Neural crest cell (in vitro differentiated cells): ENCODE measurements at regions not wholly inside any gene's neighbourhood (a gene's known extent, or its start where the extent isn't known, plus 50 kb on each side); places are given as distances from the start of the nearest gene placed in this dataset.

Experiments used
- DNase-seq: peaks from one replicate; pipeline ENCODE4 v3.0.0; 2021; ENCODE audit warnings: low read depth, mixed read lengths, low spot score
- H3K27ac Mint-ChIP-seq: one replicate; pipeline ENCODE4 v1.8.0; 2021; ENCODE audit warnings: mild to moderate bottlenecking, mixed read lengths; ENCODE audit not compliant: unreplicated experiment
- H3K27me3 Mint-ChIP-seq: 2 replicates; pipeline ENCODE4 v1.8.0; 2021; ENCODE audit warnings: low read depth, mild to moderate bottlenecking, mixed read lengths
- H3K36me3 Mint-ChIP-seq: 2 replicates; pipeline ENCODE4 v1.8.0; 2021; ENCODE audit warnings: low read depth, mild to moderate bottlenecking, mixed read lengths
- H3K4me1 Mint-ChIP-seq: 2 replicates; pipeline ENCODE4 v1.8.0; 2021; ENCODE audit warnings: mixed read lengths
- H3K4me3 Mint-ChIP-seq: one replicate; pipeline ENCODE4 v1.8.0; 2021; ENCODE audit warnings: mild to moderate bottlenecking, mixed read lengths
- H3K9me3 Mint-ChIP-seq: 2 replicates; pipeline ENCODE4 v1.8.0; 2021; ENCODE audit warnings: mixed read lengths
- CTCF ChIP-seq: fragments of 200-600 bp; sonication (generic); conservative IDR thresholded peaks from 2 replicates; pipeline ENCODE4 v1.5.0; 2021; ENCODE audit warnings: antibody characterized with exemption, mild to moderate bottlenecking

GRCh38 chr5:75856056-75856455, 138.8 kb upstream of the POC5 start:
- Mint-ChIP-seq H3K4me3 (no peak overlapping the region), H3K4me1 (no peaks in the 10 kb centered on the region), H3K27me3 (peaks cover 7% of the 10 kb centered on the region), H3K9me3 (peaks cover 9% of the 10 kb centered on the region), H3K36me3 (peaks cover 2% of the 10 kb centered on the region), H3K27ac (no peak overlapping the region)
- no peak for TF ChIP-seq CTCF
- DNase-seq: no peak

DNA sequence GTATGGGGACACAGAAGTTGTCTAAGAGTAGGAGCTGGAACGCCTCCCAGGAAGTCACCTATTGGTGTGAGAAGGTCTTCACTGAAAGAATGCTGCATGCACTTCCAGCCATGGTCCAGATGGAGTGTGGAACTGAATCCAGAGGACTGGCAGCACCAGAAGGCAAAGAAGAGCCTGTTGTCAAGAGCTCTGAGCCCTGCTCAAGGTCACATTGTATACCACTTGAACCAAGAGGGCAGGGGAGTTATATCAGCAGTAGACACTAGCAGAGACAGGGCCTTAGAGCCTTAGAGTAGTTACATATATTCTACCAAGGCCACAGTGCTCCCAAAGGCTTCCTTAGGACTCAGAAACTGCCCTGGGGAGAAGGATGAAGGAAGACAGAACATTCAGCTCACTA, 130.8 kb upstream of the POC5 start:
- Mint-ChIP-seq H3K27ac (no peak overlapping the region), H3K27me3 (no peaks in the 10 kb centered on the region), H3K9me3 (peaks cover 3% of the 10 kb centered on the region), H3K4me3 (no peak overlapping the region), H3K4me1 (no peaks in the 10 kb centered on the region), H3K36me3 (no peaks in the 10 kb centered on the region)
- TF ChIP-seq CTCF: no peak
- no peak for DNase-seq

DNA sequence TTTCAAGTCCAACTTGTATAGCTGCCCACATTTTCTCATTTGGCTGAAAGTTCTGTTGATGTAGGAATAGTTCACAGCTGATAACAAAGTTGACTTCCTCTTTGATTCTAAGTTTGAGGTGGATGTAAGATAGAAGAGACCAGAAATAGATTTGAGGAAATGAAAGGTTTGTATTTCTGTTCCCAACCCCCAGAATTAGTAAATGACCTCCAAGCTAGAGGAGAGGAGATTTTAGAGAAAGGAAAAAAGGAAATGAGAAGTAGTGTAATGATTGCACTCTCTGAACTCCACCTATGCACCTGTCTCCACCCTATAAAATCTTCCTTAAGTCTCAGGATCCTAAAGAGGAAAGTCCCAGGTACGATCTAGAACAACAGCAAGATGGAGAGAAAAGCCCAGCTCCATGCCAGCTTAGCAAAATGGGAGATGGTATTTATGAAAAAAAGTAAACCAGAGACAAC, 130.4 kb upstream of the POC5 start:
- Mint-ChIP-seq H3K36me3 (no peaks in the 10 kb centered on the region), H3K27ac (no peak overlapping the region), H3K27me3 (no peaks in the 10 kb centered on the region), H3K9me3 (no peaks in the 10 kb centered on the region), H3K4me1 (no peaks in the 10 kb centered on the region), H3K4me3 (no peak overlapping the region)
- no peak for DNase-seq
- TF ChIP-seq CTCF: no peak

- H3K27me3 Mint-ChIP-seq: no peaks in the 10 kb centered on the region
- DNase-seq: no peak
- no peak for TF ChIP-seq CTCF
- peaks cover 6% of the 10 kb centered on the region for H3K9me3 Mint-ChIP-seq
- no peak overlapping the region for H3K27ac Mint-ChIP-seq
- no peak overlapping the region for H3K4me3 Mint-ChIP-seq
- no peaks in the 10 kb centered on the region for H3K36me3 Mint-ChIP-seq
- no peaks in the 10 kb centered on the region for H3K4me1 Mint-ChIP-seq
Observed at GRCh38 chr5:75844301-75844700, 127.1 kb upstream of the POC5 start.

DNA sequence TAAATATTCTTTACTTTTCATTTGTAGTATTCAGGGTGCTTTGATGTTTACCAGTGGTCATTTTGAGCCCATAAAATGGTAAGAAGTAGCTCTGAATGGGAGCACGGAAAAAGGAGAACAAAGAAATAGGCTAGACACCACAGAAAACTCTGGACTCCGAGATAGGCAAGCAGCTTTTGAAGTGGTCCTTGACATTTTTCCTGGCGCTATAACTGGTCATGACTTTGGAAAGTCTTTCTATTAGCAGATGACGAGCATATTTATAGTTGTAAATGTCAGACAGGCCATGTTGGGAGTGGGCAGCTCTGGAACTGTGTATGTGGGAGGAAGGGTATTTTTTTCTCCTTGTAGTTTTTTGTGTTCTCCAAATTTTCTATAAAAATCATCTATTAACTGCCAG, 126.1 kb upstream of the POC5 start:
- no peaks in the 10 kb centered on the region for H3K27me3 Mint-ChIP-seq
- no peak for DNase-seq
- H3K4me1 Mint-ChIP-seq: no peaks in the 10 kb centered on the region
- H3K9me3 Mint-ChIP-seq: peaks cover 9% of the 10 kb centered on the region
- no peak overlapping the region for H3K4me3 Mint-ChIP-seq
- no peaks in the 10 kb centered on the region for H3K36me3 Mint-ChIP-seq
- no peak for TF ChIP-seq CTCF
- H3K27ac Mint-ChIP-seq: no peak overlapping the region

DNA sequence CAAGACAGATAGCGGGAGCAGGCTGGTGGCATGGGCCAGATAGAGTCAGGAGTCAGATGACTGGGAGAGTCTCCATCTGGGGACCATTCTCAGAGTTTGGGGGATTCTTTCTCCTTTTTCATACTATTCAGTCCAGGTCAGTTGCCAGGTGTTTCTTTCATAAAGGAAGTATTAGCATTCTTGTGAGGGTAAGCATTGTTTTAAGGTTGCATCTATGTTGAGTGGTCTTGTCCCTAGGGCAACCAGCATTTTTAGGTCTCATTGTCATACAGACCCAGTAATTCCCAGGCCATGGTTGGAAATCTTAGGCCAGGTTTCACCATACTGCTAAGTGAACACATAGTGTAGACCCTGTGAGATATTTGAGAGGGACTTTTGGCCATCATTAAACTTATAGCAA, 122.3 kb upstream of the POC5 start:
- DNase-seq: no peak
- no peaks in the 10 kb centered on the region for H3K36me3 Mint-ChIP-seq
- no peak overlapping the region for H3K27ac Mint-ChIP-seq
- TF ChIP-seq CTCF: no peak
- H3K27me3 Mint-ChIP-seq: no peaks in the 10 kb centered on the region
- no peaks in the 10 kb centered on the region for H3K4me1 Mint-ChIP-seq
- H3K9me3 Mint-ChIP-seq: peaks cover 15% of the 10 kb centered on the region
- H3K4me3 Mint-ChIP-seq: no peak overlapping the region
